ENCODE measurements at regions not wholly inside any gene's neighbourhood (a gene's known extent, or its start where the extent isn't known, plus 50 kb on each side); places are given as distances from the start of the nearest gene placed in this dataset.

- TF ChIP-seq CTCF (conservative IDR thresholded peaks at IDR 0.05; ENCODE audit: low read depth in 2 of 2) (no peak), POLR2AphosphoS5 (IDR thresholded peaks at IDR 0.05; ENCODE audit: low read depth) (no peak), CREB1 (CRISPR knock-in tag; IDR thresholded peaks at IDR 0.05; ENCODE audit: low read depth) (no peak), ZNF331 (CRISPR knock-in tag; IDR thresholded peaks at IDR 0.05; ENCODE audit: low read depth) (no peak), EZH2phosphoT487 (IDR thresholded peaks at IDR 0.05; ENCODE audit: unreplicated experiment) (no peak), EZH2 (IDR thresholded peaks at IDR 0.05; ENCODE audit: low read depth, unreplicated experiment) (no peak), REST (IDR thresholded peaks at IDR 0.05; ENCODE audit: unreplicated experiment) (no peak), NANOG (IDR thresholded peaks at IDR 0.05; ENCODE audit: borderline replicate concordance) (no peak), JUNB (IDR thresholded peaks at IDR 0.05; ENCODE audit: unreplicated experiment) (no peak), STAT1 (IDR thresholded peaks at IDR 0.05; ENCODE audit: unreplicated experiment) (no peak), ETS1 (IDR thresholded peaks at IDR 0.05) (no peak)
Observed at GRCh38 chr18:25563346-25563745, 211.4 kb upstream of the ZNF521 start.

All from GM23338 (cell line).